ENCODE measurements at regions not wholly inside any gene's neighbourhood (a gene's known extent, or its start where the extent isn't known, plus 50 kb on each side); places are given as distances from the start of the nearest gene placed in this dataset.

GRCh38 chr3:65284546-65284945, 596.7 kb upstream of the ADAMTS9 start:
- TF ChIP-seq POLR2A (IDR thresholded peaks at IDR 0.05) (no peak), CTCF (IDR thresholded peaks at IDR 0.05) (no peak)
- no peak overlapping the region for H3K4me3 ChIP-seq (replicated peaks in 1 of 3)
- intact Hi-C loops (cut with DNase I), result no loop called here

GRCh38 chr3:65279225-65279782, 591.5 kb upstream of the ADAMTS9 start:
- no peak overlapping the region for H3K27ac ChIP-seq
- WGBS, 2 donors, result 84 to 92% methylated on average over 6 of the region's 6 CpGs
- H3K27me3 ChIP-seq, result no peaks in the 10 kb centered on the region
- no peaks in the 10 kb centered on the region for H3K4me1 ChIP-seq
- intact Hi-C loops (cut with DNase I), result no loop called here
- TF ChIP-seq CTCF (IDR thresholded peaks at IDR 0.05) (no peak), POLR2A (IDR thresholded peaks at IDR 0.05) (no peak)
- no peak overlapping the region for H3K4me3 ChIP-seq (replicated peaks in 1 of 3)
- H3K36me3 ChIP-seq, result no peaks in the 10 kb centered on the region
- no peak for DNase-seq
- no peaks in the 10 kb centered on the region for H3K9me3 ChIP-seq

More at GRCh38 chr3:65284546-65284945, 596.7 kb upstream of the ADAMTS9 start:
- WGBS, 2 donors, result 85 to 88% methylated on average over 6 of the region's 6 CpGs
- Histone ChIP-seq H3K4me1 (no peaks in the 10 kb centered on the region), H3K27me3 (no peaks in the 10 kb centered on the region), H3K36me3 (no peaks in the 10 kb centered on the region), H3K27ac (no peak overlapping the region), H3K9me3 (no peaks in the 10 kb centered on the region)
- no peak for DNase-seq

- no peak for TF ChIP-seq POLR2A (IDR thresholded peaks at IDR 0.05)
- TF ChIP-seq CTCF (IDR thresholded peaks at IDR 0.05), result no peak
- Histone ChIP-seq H3K4me3 (replicated peaks in 1 of 3) (no peak overlapping the region), H3K27ac (no peak overlapping the region), H3K9me3 (no peaks in the 10 kb centered on the region), H3K4me1 (no peaks in the 10 kb centered on the region), H3K27me3 (no peaks in the 10 kb centered on the region), H3K36me3 (no peaks in the 10 kb centered on the region)
- intact Hi-C loops (cut with DNase I), result no loop called here
- no peak for DNase-seq
- 70 to 72% methylated on average over 2 of the region's 2 CpGs for WGBS, 2 donors
These were observed 590.0 kb upstream of the ADAMTS9 start for GRCh38 chr3:65277798-65278197.

- no peak overlapping the region for H3K27ac ChIP-seq
- intact Hi-C loops (cut with DNase I), result no loop called here
- H3K4me3 ChIP-seq (replicated peaks in 1 of 3), result no peak overlapping the region
- H3K27me3 ChIP-seq, result no peaks in the 10 kb centered on the region
- no peak for DNase-seq
- TF ChIP-seq CTCF (IDR thresholded peaks at IDR 0.05) (no peak), POLR2A (IDR thresholded peaks at IDR 0.05) (no peak)
- H3K4me1 ChIP-seq, result no peaks in the 10 kb centered on the region
- 66 to 76% methylated on average over 4 of the region's 4 CpGs for WGBS, 2 donors
- H3K36me3 ChIP-seq, result no peaks in the 10 kb centered on the region
- H3K9me3 ChIP-seq, result no peaks in the 10 kb centered on the region
These were observed 588.8 kb upstream of the ADAMTS9 start for GRCh38 chr3:65276551-65276950.

- TF ChIP-seq POLR2A (IDR thresholded peaks at IDR 0.05) (no peak), CTCF (IDR thresholded peaks at IDR 0.05) (no peak)
- Histone ChIP-seq H3K4me1 (no peaks in the 10 kb centered on the region), H3K4me3 (replicated peaks in 1 of 3) (no peak overlapping the region), H3K36me3 (no peaks in the 10 kb centered on the region), H3K27me3 (no peaks in the 10 kb centered on the region), H3K27ac (no peak overlapping the region), H3K9me3 (no peaks in the 10 kb centered on the region)
- 23 to 66% methylated on average over 1 of the region's 1 CpG for WGBS, 2 donors
- intact Hi-C loops (cut with DNase I), result no loop called here
- no peak for DNase-seq
These were observed 580.6 kb upstream of the ADAMTS9 start for GRCh38 chr3:65268426-65268825.

All from thyroid gland (tissue), 4 donors.